Raji (cell line): ENCODE measurements at regions not wholly inside any gene's neighbourhood (a gene's known extent, or its start where the extent isn't known, plus 50 kb on each side); places are given as distances from the start of the nearest gene placed in this dataset.

Experiments used
- POLR2A ChIP-seq: IDR thresholded peaks from 2 replicates; pipeline ENCODE4 v1.6.1; 2011; ENCODE audit warnings: low read depth, low read length, control low read depth; ENCODE audit not compliant: insufficient read depth

GRCh38 chr2:6234702-6235101 lies 542.5 kb downstream of the SOX11 start:
- TF ChIP-seq POLR2A: no peak

- TF ChIP-seq POLR2A: no peak
Measured at GRCh38 chr2:6236317-6236716, 544.1 kb downstream of the SOX11 start.

DNA sequence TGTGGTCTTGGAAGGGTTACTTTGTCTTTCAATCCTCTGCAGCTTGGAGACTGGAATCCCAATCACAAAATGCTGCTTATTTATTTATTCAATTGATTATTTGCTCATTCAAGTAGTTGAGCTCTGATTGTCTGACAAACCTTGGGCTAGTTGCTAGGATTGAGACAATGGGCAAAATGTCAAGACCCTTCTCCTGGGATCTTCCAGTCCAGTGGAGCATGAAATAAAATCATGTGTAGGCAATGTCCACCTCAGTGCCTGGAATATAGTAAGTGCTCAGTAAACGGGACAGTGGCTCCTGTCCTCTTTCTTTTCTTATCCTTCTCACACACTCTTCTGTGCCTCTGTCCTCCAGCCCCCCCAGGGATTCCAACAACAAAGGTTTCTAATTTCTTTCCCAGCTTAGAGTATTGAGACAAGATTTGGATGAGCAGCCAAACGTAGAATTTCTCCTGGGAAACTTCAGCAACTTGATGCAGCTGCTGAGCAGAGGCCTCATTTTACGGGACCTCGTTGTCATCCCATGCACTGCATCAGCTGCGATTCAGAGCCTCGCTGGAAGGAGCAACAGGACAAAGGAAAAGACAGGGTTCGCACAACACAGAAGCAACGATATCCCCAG lies 545.0 kb downstream of the SOX11 start:
- TF ChIP-seq POLR2A: no peak

GRCh38 chr2:6249557-6249956 lies 557.4 kb downstream of the SOX11 start:
- no peak for TF ChIP-seq POLR2A

DNA sequence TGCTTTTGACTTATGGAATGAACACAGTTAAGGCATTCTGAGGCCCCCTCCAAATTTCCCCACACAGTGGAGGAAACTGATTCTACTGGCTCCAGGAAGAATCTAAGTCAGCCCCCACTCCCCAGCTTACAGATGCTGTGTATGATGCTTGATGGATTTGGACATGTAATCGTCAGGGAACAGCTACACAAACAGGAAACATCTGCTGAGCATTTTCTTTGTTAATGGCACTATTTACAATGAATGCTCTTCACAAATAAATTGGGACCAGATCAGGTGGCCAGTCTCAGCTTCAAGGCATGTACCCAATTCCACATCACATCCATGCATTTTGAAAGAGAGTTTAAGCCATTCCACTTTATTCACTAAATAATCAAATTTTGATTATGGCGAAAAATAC lies 562.3 kb downstream of the SOX11 start:
- no peak for TF ChIP-seq POLR2A

DNA sequence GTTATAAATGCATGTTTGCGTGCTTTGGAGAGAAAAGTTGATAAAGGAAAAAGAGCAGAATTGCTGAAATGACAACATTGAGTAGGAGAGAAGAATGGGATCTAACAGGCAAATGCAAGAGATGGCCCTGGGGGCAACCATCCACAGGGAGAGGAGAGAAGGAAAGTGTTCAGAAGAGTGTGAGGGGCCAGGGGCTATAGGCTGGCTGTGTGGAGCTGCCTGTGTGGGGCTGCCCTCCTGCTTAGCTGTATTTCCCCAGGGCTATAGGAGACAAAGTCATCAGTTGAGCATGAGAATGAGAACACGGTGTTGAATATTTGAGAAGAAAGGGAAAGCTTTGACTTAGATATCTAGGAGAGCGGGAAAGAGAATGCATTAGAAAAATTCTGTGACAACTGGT lies 572.0 kb downstream of the SOX11 start:
- TF ChIP-seq POLR2A: no peak

- TF ChIP-seq POLR2A: no peak
Measured at GRCh38 chr2:6281524-6281923, 584.2 kb downstream of the CMPK2 start.

DNA sequence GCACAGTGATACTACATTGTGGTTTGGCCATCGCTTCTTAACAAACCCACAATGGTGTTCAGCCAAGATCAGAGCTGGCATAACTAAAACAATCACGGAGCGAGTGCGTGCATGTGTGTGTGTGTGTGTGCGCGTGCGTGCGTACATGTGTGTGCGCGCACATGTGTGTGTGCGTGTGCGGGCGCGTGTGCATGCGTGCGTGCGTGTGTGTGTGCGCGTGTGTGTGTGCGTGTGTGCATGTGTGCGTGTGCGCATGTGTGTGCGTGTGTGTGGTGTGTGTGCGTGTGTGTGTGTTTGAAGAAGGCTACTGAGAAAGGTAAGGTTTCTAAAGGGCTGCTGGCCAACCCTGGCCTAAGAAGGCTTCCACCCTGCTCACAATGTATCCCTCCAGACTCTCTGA lies 582.4 kb downstream of the CMPK2 start:
- no peak for TF ChIP-seq POLR2A

DNA sequence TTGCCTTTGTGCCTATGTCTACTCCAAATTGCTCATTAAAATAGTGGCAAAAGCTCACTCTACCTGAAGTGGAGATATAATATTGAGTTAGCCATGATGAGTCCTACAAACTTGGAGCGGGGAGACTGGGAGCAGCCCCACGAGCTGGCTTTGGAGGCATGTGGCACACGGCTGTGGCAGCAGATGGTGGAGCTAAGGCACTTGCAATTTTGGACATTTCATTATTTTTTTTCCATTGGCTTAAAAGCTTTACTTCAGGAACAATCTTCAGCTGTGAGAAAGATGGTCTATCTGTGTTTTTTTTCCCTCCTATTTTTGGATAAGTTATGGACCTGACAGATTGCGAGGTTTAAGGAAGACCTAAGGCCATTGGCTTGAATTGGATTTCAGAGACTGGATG lies 578.3 kb downstream of the CMPK2 start:
- TF ChIP-seq POLR2A: no peak

GRCh38 chr2:6288791-6289190 lies 576.9 kb downstream of the CMPK2 start:
- TF ChIP-seq POLR2A: no peak

- no peak for TF ChIP-seq POLR2A
Measured at GRCh38 chr2:6290217-6291015, 575.3 kb downstream of the CMPK2 start.

GRCh38 chr2:6294791-6295190 lies 570.9 kb downstream of the CMPK2 start:
- no peak for TF ChIP-seq POLR2A

DNA sequence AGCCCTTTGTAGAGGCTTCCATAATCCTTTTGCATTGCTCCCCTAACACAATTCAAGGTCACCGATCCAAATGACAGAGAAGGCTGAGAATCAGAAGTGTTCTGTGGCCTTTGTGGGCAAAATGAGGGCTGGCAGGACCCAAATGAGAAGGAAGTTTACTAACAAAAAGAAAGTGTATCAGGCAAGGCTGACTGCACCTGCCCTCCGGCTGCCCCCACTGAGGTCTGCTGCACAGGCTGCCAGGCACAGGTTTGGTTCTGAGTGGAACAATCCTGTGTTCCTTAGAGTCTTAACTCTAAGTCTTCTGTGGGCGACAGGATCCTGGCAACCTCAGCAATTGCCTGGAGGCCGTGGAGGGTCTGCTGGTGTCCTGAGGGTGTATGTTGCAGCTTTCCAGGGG lies 568.5 kb downstream of the CMPK2 start:
- no peak for TF ChIP-seq POLR2A

DNA sequence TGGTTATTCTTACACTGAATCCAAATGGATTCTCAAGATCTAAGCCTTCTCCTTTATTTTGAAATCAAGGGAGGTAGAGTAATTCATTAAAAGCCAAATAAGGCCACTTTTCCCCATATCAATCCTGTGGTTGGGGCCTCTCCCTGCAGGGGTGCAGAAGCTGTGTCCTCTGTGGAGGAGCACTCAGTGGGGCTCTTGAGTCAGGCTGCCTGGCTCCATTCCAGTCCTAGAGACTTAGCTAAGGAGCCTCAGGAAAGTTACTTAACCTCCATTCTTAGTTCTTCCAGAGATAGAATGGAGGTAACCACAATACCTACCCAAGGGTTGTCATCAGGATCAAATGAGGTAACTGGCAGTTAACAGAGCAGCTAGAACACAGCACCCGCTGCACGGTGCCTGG lies 564.3 kb downstream of the CMPK2 start:
- no peak for TF ChIP-seq POLR2A

- TF ChIP-seq POLR2A: no peak
Measured at GRCh38 chr2:6308986-6309385, 556.7 kb downstream of the CMPK2 start.

- TF ChIP-seq POLR2A: no peak
Measured at GRCh38 chr2:6309415-6310255, 556.1 kb downstream of the CMPK2 start.
